HK-2 (cell line): ENCODE measurements at regions not wholly inside any gene's neighbourhood (a gene's known extent, or its start where the extent isn't known, plus 50 kb on each side); places are given as distances from the start of the nearest gene placed in this dataset.
"Not testable (repeated sequence)": the region's sequence is repeated elsewhere in the genome, so short reads cannot be mapped to it uniquely, and the experiment has no call there.

ENCODE experiments used
- DNase-seq: peaks from one replicate; pipeline ENCODE4 v3.0.0-alpha.2; 2018; ENCODE audit not compliant: unreplicated experiment

DNA sequence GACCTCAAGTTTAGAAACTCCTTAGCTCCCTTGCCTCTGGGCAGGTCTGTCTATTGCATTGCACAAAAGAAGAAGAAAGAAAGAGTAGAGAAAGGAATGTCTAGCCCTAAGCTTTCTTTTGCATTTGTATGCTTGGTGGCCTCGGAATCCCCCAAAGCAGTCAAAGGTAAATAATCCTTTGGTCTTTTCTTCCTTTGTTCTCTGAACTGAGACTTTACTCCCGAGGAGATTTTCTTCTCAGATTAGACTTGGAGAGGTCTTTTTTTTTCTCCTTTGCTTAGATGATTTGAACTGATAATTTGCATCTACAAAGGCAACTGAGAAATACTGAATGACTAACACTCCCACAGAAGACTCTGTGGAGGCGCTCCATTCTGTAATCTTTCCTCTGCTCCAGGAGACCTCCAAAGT is 93.2 kb downstream of the AKR1D1 start:
- DNase-seq: no peak

DNA sequence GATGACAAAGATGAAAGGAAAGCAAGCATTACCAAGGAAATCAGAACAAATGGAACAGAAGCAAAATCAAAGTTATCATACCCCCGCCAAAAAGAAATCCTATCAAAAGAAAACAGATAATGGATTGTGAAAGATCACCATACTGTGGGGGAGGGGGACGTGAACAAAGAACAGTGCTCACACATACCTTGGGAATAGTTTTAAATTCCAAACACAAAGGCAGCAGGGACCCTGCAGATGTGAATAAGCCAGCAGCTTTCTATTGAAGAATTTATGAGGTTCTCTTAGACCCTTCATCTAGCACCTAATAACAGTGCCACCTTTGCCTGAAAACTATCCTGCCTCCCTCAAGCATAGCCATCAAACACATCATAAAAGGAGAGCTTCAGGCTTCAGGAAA is 94.0 kb downstream of the AKR1D1 start:
- DNase-seq: no peak

DNA sequence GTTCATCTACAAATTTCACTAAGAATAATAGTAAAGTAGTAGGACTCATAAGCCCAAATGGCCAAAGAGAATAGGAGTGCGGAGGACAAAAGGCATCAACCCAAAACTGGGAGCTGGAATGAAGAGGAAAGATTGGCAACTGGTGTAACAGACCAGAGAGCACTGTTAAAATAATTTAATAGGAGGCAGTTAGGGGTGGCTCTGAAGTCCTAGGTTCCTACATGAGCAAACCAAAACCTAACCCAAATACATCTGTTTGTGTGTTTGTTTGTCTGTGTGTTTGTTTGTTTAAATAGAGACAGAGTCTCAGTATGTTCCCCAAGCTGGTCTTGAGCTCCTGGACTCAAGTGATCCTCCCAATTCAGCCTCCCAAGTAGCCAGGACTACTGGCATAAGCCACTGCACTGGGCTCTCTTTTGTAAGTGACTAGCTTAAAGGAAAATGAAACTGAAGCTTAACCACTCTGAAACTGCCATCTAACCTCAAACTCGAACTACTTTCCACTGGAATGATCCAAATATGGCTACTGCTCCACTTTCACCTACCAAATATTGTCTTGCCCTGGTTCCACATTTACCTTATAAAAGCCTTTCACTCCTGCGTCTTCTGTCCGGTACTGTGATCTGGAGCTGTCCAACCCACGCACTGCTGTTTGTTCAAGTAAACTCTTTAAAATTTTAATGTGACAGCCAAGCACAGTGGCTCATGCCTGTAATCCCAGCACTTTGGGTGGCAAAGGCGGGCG is 94.9 kb downstream of the AKR1D1 start:
- DNase-seq: no peak

DNA sequence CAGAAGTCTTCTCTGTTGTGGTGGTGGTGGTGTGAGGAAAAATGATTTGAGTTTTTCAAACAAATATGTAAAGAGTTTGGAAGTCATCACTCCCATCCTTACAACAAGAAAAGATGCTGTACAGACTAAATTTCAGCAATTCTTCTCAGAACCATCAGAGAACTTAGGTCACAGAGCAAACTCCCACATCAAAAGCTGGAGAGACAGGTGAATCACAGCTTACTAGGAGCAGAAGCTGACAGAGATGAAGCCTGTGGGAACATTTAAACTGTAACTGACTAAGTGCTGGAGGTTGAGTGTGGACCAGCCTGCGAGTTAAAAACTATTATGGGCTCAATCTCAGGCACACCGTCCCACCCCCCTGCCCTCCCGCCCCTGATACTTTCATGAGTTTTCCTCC is 97.3 kb downstream of the AKR1D1 start:
- no peak for DNase-seq

DNA sequence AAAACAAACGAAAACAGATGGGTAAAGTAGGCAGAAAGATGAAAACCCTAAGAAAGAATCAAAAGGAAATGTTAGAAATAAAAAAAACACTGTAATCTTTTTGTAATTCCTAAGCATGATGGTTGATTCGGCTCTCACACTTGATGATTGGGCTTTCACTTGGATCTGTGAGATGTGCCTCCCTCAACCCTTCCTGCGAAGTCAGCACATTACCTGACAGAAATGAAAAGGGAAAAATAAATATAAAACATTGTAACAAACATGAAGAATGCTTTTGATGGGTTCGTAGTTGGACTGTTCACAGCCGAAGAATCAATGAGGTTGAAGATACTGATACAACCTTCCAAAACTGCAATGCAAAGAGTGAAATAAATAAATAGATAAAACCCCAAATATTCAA is 99.8 kb downstream of the AKR1D1 start:
- DNase-seq: no peak

DNA sequence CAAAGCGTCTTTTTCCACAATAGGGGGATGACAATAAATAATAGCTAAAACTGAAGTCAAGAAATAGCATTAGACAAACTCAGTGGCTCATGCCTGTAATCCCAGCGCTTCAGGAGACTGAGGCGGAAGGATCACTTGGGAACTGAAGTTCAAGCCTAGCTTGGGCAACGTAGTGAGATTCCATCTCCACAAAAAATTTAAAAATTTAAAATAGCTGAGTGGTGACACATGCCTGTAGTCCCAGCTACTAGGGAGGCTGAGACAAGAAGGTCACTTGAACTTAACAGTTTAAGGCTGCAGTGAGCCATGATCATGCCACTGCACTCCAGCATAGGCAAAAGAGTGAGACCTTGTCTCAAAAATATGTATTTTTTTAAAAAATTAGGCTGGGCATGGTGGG is 107.9 kb downstream of the AKR1D1 start:
- DNase-seq: no peak

DNA sequence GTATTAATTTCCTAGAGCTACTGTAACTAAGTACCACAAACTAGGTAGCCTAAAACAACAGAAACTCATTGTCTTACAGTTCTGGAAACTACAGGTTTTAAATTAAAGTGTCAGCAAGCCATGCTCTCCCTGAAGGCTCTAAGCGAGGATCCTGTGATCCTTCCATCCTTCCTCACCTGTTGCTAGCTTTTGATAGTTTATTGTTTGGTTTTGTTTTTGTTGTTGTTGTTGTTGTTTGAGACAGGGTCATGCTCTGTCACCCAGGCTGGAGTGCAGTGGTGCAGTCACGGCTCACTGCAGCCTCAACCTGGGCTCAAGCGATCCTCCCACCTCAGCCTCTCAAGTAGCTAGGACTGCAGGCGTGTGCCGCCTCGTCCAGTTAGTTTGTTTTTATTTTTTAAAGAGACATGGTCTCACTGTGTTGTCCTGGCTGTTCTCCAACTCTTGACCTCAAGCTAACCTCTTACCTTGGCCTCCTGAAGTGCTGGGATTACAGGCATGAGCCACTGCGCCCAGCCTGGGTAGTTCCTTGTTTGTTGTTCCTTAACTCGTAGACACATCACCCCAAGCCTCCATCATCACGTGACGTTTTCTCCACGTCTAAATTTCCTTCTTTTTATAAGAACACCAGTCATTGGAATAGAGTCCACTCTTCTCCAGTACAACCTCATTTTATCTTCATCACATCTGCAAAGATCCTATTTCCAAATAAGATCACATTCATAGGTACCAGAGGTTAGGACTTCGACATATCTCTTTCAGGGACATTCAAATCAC is 109.1 kb downstream of the AKR1D1 start:
- no peak for DNase-seq

DNA sequence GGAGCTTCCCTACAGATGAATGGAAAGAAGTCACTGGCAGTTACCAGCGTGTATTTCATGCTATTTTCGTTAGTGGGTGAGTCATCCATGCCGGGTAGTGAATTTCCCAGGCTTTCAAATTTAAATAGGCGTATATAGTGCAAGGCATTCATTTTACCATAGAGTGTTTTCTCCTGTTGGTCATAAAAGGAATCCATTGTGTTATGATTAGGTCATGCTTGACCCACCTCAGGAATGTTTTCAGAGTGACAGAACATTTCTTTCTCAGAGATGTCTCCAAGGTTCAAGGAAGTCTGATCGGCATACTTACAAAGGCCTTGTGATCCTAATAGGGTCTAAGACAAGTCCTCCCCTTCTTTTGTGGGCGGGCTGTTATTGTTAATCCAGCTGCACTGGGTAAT is 110.7 kb downstream of the AKR1D1 start:
- peak; percentile 13 for DNase-seq

DNA sequence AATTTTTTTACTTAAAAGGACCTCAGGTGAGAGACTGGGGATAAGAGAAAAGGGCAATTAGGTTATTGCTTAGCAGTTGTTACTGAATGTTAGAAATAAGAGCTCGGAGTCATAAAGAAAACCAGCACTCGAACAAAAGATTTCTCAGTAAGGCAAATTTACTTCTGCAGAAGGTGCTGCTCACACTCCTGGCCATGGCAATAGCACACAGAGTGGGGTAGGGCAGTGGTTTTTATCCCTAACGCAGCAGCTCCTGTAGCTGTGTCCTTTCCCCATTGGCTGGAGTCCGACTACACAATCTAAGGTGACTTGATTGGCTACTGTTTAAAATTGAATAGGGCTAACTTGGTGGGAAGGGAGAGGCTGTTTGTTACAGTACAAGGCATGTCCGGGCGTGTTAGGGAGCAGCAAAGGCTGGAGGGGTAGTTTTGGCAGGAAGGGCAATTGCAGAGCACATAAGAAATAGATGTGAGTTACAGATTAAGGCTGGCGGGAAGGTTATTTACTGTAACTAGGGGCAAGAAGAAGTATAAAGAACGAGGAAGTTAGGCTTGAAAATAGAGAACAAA is 112.1 kb downstream of the AKR1D1 start:
- DNase-seq: no peak

DNA sequence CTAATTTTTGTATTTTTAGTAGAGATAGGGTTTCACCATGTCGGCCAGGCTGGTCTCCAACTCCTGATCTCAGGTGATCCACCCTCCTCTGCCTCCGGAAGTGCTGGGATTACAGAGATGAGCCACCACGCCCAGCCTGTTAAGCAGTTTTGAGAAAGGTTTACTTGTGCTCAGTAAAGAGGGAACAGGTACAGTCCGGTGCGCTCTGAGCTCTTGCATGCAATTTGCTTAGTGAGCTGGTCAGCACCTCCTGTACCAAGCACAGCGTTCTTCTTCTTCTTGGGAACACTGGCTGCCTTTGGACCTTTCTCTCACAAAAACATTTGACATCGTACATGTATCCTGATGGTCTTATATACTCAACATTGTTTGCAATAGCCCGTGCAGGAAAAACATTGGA is 118.3 kb downstream of the AKR1D1 start:
- no peak for DNase-seq

DNA sequence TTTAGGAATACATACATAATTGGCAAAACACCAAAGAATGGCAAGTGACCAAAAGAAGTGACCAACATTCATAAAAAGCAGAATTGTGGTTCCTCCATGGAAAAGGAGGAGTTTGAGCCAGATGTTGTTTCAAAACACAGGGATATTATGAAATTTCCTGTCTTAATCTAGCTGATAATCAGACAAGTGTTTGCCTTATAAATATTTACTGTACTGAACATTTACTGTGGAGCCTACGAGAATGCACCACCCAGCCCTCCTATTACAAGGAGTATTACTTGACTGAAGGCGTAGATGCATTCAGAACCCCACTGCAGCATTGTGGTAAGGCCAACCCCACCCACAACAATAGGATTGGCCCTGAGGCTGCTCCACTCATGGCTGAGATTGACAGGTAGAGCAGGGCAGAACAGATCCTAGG is 118.9 kb downstream of the AKR1D1 start:
- DNase-seq: no peak

DNA sequence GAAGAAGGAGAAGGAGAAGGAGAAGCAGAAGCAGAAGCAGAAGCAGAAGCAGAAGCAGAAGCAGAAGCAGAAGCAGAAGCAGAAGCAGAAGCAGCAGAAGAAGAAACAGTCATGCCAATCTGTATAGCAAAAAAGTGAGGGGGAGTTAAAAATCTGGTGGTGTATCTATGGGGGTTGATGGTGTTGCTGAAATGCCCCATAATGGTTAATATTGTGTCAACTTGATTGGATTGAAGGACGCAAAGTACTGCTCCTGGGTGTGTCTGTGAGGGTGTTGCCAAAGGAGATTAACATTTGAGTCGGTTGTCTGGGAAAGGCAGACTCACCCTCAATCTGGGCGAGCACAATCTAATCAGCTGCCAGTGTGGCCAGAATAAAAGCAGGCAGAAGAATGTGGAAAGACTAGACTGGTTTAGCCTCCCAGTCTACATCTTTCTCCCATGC is 120.3 kb downstream of the AKR1D1 start:
- DNase-seq: not testable (repeated sequence)

DNA sequence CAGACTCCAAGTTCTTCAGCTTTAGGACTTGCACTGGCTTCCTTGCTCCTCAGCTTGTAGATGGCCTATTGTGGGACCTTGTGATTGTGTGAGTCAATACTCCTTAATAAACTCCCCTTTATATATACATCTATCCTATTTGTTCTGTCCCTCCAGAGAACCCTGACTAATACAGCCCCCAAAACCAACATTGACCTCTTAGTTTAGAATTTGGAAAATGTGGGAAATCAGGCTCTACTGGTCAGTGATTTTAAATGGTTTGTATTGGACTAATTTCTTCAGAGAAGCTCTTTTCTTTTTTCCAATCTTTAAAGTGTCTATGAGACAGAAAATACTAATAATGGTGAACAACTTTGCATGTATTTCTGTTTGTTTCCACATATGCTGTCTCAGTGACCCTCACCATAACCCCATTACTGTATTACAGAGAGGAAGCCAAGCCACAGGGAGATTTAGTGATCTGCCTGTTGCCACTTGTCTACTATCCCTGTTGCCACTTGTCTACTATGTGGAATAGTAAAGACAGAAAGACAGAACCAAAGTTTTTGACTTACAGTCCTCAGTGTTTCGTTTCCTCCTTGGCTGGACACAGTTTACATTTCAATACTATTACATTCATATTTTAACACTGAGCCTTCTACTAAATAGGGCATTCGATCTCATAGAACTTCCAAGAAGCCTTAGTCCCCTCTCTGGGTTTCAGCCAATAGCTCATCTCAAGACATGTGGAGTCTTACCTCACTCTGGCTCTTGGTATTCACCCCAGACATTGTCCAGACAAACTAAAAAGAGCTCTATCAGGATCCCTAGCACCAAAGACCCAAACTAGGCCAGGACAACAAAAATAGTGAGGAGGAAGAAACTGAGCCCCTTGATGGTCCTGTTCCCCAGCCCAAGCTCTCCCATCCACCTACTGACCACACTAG is 121.0 kb downstream of the AKR1D1 start:
- no peak for DNase-seq

DNA sequence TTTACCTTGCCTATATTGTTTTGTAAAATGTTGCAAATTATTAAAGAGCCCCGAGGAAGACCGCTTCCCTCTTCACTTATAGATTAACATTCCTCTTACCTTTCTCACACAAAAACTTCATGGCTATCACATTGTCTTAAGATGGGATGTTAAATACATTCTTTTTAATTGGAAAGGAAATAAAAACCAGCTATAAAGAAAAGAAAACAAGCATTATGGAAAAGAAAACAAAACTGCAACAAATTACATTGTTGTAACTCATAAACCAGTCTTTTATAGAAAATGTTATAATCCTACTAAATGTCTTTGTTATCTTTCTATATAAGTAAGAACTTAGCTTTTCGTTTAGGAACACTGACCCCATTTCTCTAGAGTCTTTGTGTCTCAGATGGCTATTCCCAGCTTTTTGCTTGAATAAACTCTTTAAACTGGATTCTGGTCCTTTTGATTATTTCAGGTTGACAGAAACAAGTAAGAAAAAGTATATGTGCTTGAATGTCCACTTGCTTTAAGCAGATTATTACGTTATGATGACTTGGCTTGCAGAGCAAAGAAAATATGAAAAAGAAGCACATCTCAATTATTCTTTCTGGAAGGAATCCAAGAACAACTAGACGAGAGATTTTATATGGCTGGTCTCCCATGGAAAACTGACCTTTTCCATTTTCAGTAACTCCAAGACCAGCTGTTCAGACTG is 128.2 kb downstream of the AKR1D1 start:
- DNase-seq: no peak

DNA sequence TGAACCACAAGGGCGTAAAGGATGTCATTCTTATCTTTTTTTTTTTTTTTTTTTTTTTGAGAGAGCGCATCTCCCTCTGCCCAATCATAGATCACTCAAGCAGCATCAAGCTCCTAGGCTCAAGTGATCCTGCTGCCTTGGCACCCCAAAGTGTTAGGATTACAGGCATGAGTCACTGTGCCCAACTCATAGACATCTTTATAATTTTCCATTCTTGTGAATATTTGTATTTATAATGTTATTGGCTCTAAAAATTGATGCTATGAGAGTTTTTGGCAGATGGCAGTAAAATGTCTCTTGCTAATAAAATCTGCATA is 128.7 kb downstream of the AKR1D1 start:
- DNase-seq: no peak

DNA sequence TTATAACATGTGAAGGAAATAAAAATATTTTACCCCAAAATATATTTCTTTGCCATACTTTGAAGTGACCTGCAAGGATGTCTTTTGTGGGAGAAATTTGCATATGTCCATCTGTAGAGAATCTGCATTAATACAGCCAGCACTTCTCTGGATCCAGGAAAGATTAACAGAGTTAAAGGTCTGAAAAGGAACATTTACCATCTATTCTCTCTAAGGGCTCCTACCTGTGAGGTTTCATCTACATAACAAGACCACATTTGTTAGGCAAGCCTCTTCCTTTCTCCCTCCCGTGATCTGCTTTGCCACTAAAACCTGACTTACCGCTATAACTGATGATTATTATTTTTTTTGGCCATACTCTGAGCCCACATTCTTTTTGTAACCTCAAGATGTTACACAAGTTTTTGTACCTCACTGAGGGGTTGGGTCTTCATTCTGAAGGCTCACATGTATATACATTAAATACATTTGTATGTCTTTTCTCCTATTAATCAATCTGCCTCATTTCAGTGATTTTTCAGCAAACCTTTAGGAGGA is 129.4 kb downstream of the AKR1D1 start:
- DNase-seq: no peak

DNA sequence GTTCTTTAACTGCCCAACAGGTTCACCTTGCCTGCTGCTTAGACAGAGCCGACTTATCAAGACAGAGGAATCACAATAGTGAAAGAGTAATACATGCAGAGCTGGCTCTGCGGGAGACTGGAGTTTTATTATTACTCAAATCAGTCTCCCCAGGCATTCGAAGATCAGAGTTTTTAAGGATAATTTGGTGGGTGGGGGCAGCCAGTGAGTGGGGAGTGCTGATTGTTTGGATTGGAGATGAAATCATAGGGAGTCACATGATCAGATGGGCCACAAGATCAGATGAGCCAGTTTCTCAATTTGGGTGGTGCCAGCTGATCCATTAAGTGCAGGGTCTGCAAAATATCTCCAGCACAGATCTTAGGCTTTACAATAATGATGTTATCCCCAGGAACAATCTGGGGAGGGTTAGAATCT is 131.3 kb downstream of the AKR1D1 start:
- DNase-seq: no peak

DNA sequence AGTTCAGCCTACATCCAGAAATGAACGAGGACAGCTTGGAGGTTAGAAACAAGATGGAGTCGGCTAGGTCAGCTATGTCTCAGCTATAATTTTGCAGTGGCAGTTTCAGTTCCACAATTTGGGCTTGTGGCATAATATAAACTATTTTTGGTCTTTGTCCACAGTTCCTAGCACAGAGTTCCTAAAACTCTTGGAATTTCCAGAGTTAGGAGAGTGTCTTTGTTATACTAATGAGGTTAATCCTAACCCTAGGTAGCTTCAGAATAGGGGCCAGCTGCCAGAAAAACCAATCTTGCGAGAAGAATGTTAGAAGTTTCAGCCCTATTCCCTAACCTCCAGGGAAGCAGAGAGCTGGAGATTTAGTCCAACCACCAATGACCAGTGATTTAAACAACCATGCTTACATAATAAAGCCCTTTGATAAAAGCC is 131.9 kb downstream of the AKR1D1 start:
- no peak for DNase-seq

DNA sequence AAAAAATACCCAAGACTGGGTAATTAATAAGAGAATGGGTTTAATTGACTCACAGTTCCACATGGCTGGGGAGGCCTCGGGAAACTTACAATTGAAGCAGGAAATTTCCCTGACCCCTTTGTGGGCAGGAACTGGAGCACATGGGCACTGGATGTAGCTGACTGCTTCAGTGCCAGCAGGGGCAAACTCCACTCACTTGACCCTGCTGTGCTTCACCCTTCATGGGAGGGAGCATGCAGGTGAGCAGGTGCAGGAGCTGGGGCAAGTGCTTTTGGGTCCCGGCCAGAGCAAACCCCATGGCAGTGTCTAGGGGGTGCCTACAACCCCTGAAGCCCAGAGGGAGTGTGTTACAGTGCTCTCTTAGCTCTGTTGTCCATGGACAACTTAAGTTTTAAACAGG is 132.6 kb downstream of the AKR1D1 start:
- DNase-seq: no peak

DNA sequence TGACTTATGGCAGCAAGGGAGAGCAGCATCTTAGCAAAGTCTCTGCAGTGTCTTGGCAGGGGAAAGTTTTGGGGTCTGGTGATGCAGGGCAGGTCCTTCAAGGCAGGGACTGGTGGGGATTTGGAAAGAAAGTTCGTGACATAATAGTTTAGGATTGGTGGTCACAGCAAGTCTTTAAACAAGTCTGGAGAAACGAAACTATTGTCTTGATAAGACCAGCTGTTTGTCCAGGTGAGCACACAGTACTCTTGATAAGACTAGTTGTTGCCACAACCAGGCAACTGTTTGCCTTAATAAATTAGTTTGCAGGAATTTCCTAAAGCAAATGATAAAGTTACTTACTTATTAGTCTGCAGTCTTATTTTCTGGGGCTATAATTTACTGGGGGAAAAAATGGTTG is 136.1 kb downstream of the AKR1D1 start:
- no peak for DNase-seq

DNA sequence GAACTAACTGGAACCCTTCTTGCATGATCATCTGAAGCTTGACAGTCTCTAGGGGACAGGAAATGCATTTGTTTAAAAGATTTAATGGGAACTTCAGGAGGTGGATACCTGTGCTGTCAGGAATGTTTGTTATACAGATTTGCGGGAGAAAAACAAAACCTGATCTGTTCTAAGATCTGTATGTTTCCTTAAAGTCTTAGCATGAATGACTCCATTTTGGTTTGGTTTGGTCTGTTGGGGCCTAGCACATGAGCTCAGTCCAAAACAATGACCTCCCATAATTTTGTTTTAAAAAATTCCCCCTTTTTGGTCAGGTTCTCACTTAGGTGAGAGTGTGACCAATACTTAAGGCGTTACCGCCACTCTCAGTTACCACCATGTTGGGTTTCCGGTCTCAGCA is 138.7 kb downstream of the AKR1D1 start:
- no peak for DNase-seq
